HG02642 (cell line): ENCODE measurements at regions not wholly inside any gene's neighbourhood (a gene's known extent, or its start where the extent isn't known, plus 50 kb on each side); places are given as distances from the start of the nearest gene placed in this dataset.

ENCODE experiments used
- ATAC-seq: cut with Tn5 transposase; IDR thresholded peaks from one replicate; pipeline ENCODE4 v1.9.1; 2021; ENCODE audit warnings: mild to moderate bottlenecking; ENCODE audit not compliant: unreplicated experiment, poor library complexity

DNA sequence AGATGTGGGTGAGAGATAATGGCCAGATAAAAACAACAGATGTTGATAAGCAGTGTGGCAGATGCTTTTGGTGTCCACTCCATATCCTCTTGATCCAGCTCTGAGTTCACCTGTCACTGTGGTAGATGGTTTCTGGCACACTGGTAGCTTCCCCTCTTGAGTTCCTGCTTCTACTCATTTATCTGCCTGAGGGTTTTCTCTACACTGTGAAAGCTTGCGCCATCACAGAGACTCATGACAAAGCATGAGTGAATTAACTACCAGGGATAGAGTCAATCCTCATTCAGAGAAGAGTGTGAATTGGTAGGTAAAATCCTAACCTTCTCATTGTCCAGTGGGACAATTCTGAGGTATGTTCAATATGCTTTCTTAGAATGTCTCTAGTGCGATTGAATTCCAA is 50.0 kb upstream of the ARHGEF26 start:
- no peak for ATAC-seq
